ENCODE measurements at regions not wholly inside any gene's neighbourhood (a gene's known extent, or its start where the extent isn't known, plus 50 kb on each side); places are given as distances from the start of the nearest gene placed in this dataset.
"Not testable (repeated sequence)": the region's sequence is repeated elsewhere in the genome, so short reads cannot be mapped to it uniquely, and the experiment has no call there.

DNA sequence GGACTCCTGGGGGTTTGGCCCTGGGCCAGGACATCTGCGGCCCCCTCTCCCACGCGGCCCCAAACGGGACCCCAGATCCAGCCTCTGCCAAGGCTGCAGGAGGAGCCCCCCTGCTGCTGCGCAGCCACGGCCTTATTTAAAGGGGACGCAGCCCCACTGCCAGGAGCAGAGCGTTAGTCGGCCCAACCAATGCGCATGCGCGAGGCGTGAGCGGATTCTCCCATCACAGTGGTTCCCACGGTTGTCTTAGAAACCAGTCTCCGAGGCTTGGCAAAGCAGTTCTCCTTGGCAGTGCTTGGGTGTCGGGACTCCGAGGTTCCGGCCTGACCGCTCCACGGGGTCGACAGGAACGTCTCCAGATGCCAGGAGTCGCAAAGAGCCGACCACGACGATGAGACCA is 288.3 kb upstream of the ZNF337 start:
- TF ChIP-seq, protein P1, sequence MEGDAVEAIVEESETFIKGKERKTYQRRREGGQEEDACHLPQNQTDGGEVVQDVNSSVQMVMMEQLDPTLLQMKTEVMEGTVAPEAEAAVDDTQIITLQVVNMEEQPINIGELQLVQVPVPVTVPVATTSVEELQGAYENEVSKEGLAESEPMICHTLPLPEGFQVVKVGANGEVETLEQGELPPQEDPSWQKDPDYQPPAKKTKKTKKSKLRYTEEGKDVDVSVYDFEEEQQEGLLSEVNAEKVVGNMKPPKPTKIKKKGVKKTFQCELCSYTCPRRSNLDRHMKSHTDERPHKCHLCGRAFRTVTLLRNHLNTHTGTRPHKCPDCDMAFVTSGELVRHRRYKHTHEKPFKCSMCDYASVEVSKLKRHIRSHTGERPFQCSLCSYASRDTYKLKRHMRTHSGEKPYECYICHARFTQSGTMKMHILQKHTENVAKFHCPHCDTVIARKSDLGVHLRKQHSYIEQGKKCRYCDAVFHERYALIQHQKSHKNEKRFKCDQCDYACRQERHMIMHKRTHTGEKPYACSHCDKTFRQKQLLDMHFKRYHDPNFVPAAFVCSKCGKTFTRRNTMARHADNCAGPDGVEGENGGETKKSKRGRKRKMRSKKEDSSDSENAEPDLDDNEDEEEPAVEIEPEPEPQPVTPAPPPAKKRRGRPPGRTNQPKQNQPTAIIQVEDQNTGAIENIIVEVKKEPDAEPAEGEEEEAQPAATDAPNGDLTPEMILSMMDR (IDR thresholded peaks at IDR 0.05; ENCODE audit: low read depth, low read length, poor library complexity, severe bottlenecking), result no peak
- no peak for TF ChIP-seq EZH2phosphoT487 (IDR thresholded peaks at IDR 0.05; ENCODE audit: borderline replicate concordance, low read length)
- Histone ChIP-seq H3K79me2 (ENCODE audit: control insufficient read depth, low read length) (no peaks in the 10 kb centered on the region), H3K27me3 (ENCODE audit: control insufficient read depth, low read length) (no peaks in the 10 kb centered on the region), H4K20me1 (ENCODE audit: control insufficient read depth, insufficient read depth, low read depth, low read length) (no peaks in the 10 kb centered on the region), H3K36me3 (ENCODE audit: control insufficient read depth, low read length) (no peaks in the 10 kb centered on the region), H3F3A (ENCODE audit: control insufficient read depth, insufficient read depth) (no peaks in the 10 kb centered on the region), H3K9me3 (ENCODE audit: control insufficient read depth, insufficient read depth, low read length) (no peaks in the 10 kb centered on the region), H3K9me2 (replicated peaks; ENCODE audit: control insufficient read depth, low read length) (no peaks in the 10 kb centered on the region), H3K27ac (ENCODE audit: low read depth, low read length) (no peak overlapping the region), H3K4me2 (ENCODE audit: low read length) (no peak overlapping the region), H3K4me3 (ENCODE audit: low read length) (no peak overlapping the region), H3K4me1 (ENCODE audit: control insufficient read depth, low read length) (no peaks in the 10 kb centered on the region)

GRCh38 chr20:25982701-25983100 is 286.0 kb upstream of the ZNF337 start:
- not testable (repeated sequence) for H3K4me2 ChIP-seq (ENCODE audit: low read length)

DNA sequence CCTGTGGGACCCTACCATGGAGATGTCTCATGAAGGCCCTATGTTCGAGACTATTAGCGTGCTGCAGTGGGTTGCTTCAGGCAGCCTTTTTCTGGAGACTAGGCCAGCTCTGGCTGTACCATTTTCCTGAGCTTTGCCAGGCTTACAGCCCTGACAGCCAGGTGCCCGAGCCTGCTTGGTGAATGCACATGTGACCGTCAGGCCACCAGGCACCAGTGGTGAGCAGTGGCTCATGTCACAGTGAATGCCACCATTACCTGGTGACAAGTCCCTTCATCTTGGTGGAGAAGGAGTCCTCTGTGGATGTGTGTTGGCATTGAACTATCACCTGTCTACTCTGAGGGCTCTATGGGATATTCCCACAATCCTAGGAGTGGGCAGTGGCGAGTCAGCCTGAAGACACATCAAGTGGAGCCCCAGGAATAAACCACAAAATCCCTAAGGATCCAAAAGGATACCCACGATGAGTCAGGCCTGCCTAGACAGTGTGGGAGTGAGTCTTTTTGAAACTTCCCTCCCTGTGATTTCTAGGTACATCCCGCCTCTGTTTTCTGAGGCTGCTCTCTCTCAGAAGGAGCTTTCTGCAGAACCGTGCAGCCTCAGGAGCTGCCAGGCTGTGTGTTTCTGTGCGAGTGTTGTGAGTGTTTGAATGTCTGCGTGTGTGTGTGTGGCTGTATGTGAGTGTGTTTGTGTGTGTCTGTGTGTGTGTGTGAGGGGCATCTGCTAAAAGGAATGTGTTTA is 282.0 kb upstream of the ZNF337 start:
- not testable (repeated sequence) for H3K79me2 ChIP-seq (ENCODE audit: control insufficient read depth, low read length); H3K27ac ChIP-seq (ENCODE audit: low read depth, low read length); H3K9me3 ChIP-seq (ENCODE audit: control insufficient read depth, insufficient read depth, low read length); H3F3A ChIP-seq (ENCODE audit: control insufficient read depth, insufficient read depth); H3K27me3 ChIP-seq (ENCODE audit: control insufficient read depth, low read length); H3K4me1 ChIP-seq (ENCODE audit: control insufficient read depth, low read length); H3K4me3 ChIP-seq (ENCODE audit: low read length); H4K20me1 ChIP-seq (ENCODE audit: control insufficient read depth, insufficient read depth, low read depth, low read length); H3K4me2 ChIP-seq (ENCODE audit: low read length); H3K36me3 ChIP-seq (ENCODE audit: control insufficient read depth, low read length); H3K9me2 ChIP-seq (replicated peaks; ENCODE audit: control insufficient read depth, low read length)

More at GRCh38 chr20:25982701-25983100, 286.0 kb upstream of the ZNF337 start:
- not testable (repeated sequence) for H3K79me2 ChIP-seq (ENCODE audit: control insufficient read depth, low read length); H3K27ac ChIP-seq (ENCODE audit: low read depth, low read length); H3K9me3 ChIP-seq (ENCODE audit: control insufficient read depth, insufficient read depth, low read length); H3K9me2 ChIP-seq (replicated peaks; ENCODE audit: control insufficient read depth, low read length); H3K4me1 ChIP-seq (ENCODE audit: control insufficient read depth, low read length); H4K20me1 ChIP-seq (ENCODE audit: control insufficient read depth, insufficient read depth, low read depth, low read length); H3K27me3 ChIP-seq (ENCODE audit: control insufficient read depth, low read length); H3F3A ChIP-seq (ENCODE audit: control insufficient read depth, insufficient read depth); H3K4me3 ChIP-seq (ENCODE audit: low read length); H3K36me3 ChIP-seq (ENCODE audit: control insufficient read depth, low read length)

- not testable (repeated sequence) for H3K9me2 ChIP-seq (replicated peaks; ENCODE audit: control insufficient read depth, low read length); H3K27me3 ChIP-seq (ENCODE audit: control insufficient read depth, low read length); H3K4me3 ChIP-seq (ENCODE audit: low read length)
These were observed 279.2 kb upstream of the ZNF337 start for GRCh38 chr20:25975816-25976215.

DNA sequence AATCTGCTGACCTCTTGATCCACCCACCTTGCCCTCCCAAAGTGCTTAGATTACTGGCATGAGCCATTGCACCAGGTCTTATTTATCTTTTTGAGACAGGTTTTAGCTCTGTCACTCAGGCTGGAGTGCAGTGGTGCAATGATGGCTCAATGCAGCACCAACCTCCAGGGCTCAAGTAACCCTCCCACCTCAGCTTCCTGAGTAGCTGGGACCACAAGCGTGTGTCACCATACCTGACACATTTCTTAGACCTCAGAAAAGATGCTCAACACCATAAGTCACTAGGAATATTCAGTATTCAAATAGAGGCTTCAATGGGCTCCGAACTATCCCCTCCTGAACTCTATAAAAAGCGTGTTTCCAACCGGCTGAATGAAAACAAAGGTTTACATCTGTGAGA is 268.6 kb upstream of the ZNF337 start:
- not testable (repeated sequence) for H3K4me1 ChIP-seq (ENCODE audit: control insufficient read depth, low read length); H3K4me3 ChIP-seq (ENCODE audit: low read length); H3F3A ChIP-seq (ENCODE audit: control insufficient read depth, insufficient read depth); H3K4me2 ChIP-seq (ENCODE audit: low read length); H3K36me3 ChIP-seq (ENCODE audit: control insufficient read depth, low read length); H3K27me3 ChIP-seq (ENCODE audit: control insufficient read depth, low read length); H3K27ac ChIP-seq (ENCODE audit: low read depth, low read length); H3K9me3 ChIP-seq (ENCODE audit: control insufficient read depth, insufficient read depth, low read length); H4K20me1 ChIP-seq (ENCODE audit: control insufficient read depth, insufficient read depth, low read depth, low read length); H3K9me2 ChIP-seq (replicated peaks; ENCODE audit: control insufficient read depth, low read length); H3K79me2 ChIP-seq (ENCODE audit: control insufficient read depth, low read length)

More at GRCh38 chr20:25975816-25976215, 279.2 kb upstream of the ZNF337 start:
- not testable (repeated sequence) for H3K27ac ChIP-seq (ENCODE audit: low read depth, low read length); H3K79me2 ChIP-seq (ENCODE audit: control insufficient read depth, low read length); H3K4me2 ChIP-seq (ENCODE audit: low read length); H4K20me1 ChIP-seq (ENCODE audit: control insufficient read depth, insufficient read depth, low read depth, low read length); H3K9me3 ChIP-seq (ENCODE audit: control insufficient read depth, insufficient read depth, low read length); H3K4me1 ChIP-seq (ENCODE audit: control insufficient read depth, low read length); H3K36me3 ChIP-seq (ENCODE audit: control insufficient read depth, low read length); H3F3A ChIP-seq (ENCODE audit: control insufficient read depth, insufficient read depth)

- H3K9me3 ChIP-seq (ENCODE audit: control insufficient read depth, insufficient read depth, low read length); H3K36me3 ChIP-seq (ENCODE audit: control insufficient read depth, low read length); H3K4me3 ChIP-seq (ENCODE audit: low read length); H3K9me2 ChIP-seq (replicated peaks; ENCODE audit: control insufficient read depth, low read length); H4K20me1 ChIP-seq (ENCODE audit: control insufficient read depth, insufficient read depth, low read depth, low read length); H3K27ac ChIP-seq (ENCODE audit: low read depth, low read length); H3K4me1 ChIP-seq (ENCODE audit: control insufficient read depth, low read length); H3K27me3 ChIP-seq (ENCODE audit: control insufficient read depth, low read length); H3K4me2 ChIP-seq (ENCODE audit: low read length); H3F3A ChIP-seq (ENCODE audit: control insufficient read depth, insufficient read depth); H3K79me2 ChIP-seq (ENCODE audit: control insufficient read depth, low read length): not testable (repeated sequence)
These were observed 257.2 kb upstream of the ZNF337 start for GRCh38 chr20:25953876-25954275.

DNA sequence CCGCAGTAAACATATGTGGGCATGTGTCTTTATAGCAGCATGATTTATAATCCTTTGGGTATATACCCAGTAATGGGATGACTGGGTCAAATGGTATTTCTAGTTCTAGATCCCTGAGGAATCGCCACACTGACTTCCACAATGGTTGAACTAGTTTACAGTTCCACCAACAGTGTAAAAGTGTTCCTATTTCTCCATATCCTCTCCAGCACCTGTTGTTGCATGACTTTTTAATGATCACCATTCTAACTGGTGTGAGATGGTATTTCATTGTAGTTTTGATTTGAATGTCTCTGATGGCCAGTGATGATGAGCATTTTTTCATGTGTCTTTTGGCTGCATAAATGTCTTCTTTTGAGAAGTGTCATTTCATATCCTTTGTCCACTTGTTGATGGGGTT is 238.6 kb upstream of the ZNF337 start:
- H3K79me2 ChIP-seq (ENCODE audit: control insufficient read depth, low read length); H3K27ac ChIP-seq (ENCODE audit: low read depth, low read length); H4K20me1 ChIP-seq (ENCODE audit: control insufficient read depth, insufficient read depth, low read depth, low read length); H3K27me3 ChIP-seq (ENCODE audit: control insufficient read depth, low read length); H3K4me1 ChIP-seq (ENCODE audit: control insufficient read depth, low read length); H3F3A ChIP-seq (ENCODE audit: control insufficient read depth, insufficient read depth); H3K9me2 ChIP-seq (replicated peaks; ENCODE audit: control insufficient read depth, low read length); H3K4me2 ChIP-seq (ENCODE audit: low read length); H3K4me3 ChIP-seq (ENCODE audit: low read length); H3K36me3 ChIP-seq (ENCODE audit: control insufficient read depth, low read length); H3K9me3 ChIP-seq (ENCODE audit: control insufficient read depth, insufficient read depth, low read length): not testable (repeated sequence)
